ENCODE measurements at regions not wholly inside any gene's neighbourhood (a gene's known extent, or its start where the extent isn't known, plus 50 kb on each side); places are given as distances from the start of the nearest gene placed in this dataset.

DNA sequence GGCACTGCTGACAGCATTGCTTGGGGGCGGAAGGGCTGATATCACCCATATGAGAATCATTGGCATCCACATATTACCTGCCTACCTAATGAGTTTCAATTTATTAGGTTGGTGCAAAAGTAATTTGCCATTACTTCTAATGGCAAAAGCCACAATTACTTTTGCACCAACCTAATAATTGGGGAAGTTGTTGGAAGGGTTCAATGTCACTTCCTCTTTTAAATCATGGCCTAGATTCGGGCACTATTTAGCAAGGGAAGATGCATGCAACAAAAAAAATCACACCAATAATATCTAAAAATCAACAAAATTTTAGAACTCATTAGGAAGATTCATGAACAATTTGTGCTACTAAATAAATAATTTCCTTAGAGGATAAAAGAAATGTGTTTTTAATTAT, 56.0 kb upstream of the AGTR1 start:
- in situ Hi-C loops (cut with HindIII; ENCODE audit: low pct_unique_long_range_greater_than_20kb, low sequenced_read_pairs), result no loop called here
- no peak for TF ChIP-seq CTCF (IDR thresholded peaks at IDR 0.05)
- TF ChIP-seq SIN3A (IDR thresholded peaks at IDR 0.05; ENCODE audit: borderline replicate concordance, insufficient read depth, low read depth, low read length), result no peak
- TF ChIP-seq TCF7L2 (IDR thresholded peaks at IDR 0.05; ENCODE audit: low read depth, low read length), result no peak
- TF ChIP-seq POLR2AphosphoS5 (IDR thresholded peaks at IDR 0.05; ENCODE audit: low read depth, low read length), result no peak
- TF ChIP-seq, protein P1, sequence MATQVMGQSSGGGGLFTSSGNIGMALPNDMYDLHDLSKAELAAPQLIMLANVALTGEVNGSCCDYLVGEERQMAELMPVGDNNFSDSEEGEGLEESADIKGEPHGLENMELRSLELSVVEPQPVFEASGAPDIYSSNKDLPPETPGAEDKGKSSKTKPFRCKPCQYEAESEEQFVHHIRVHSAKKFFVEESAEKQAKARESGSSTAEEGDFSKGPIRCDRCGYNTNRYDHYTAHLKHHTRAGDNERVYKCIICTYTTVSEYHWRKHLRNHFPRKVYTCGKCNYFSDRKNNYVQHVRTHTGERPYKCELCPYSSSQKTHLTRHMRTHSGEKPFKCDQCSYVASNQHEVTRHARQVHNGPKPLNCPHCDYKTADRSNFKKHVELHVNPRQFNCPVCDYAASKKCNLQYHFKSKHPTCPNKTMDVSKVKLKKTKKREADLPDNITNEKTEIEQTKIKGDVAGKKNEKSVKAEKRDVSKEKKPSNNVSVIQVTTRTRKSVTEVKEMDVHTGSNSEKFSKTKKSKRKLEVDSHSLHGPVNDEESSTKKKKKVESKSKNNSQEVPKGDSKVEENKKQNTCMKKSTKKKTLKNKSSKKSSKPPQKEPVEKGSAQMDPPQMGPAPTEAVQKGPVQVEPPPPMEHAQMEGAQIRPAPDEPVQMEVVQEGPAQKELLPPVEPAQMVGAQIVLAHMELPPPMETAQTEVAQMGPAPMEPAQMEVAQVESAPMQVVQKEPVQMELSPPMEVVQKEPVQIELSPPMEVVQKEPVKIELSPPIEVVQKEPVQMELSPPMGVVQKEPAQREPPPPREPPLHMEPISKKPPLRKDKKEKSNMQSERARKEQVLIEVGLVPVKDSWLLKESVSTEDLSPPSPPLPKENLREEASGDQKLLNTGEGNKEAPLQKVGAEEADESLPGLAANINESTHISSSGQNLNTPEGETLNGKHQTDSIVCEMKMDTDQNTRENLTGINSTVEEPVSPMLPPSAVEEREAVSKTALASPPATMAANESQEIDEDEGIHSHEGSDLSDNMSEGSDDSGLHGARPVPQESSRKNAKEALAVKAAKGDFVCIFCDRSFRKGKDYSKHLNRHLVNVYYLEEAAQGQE (IDR thresholded peaks at IDR 0.05; ENCODE audit: insufficient read depth in 1 of 2, low read depth in 2 of 2, low read length in 1 of 2), result no peak
- Histone ChIP-seq H3K27ac (ENCODE audit: low read length) (no peak overlapping the region), H3K4me1 (ENCODE audit: control insufficient read depth, insufficient read depth, low read length) (no peaks in the 10 kb centered on the region), H3K9me3 (ENCODE audit: control insufficient read depth, insufficient read depth, low read depth, low read length) (no peaks in the 10 kb centered on the region), H3K4me3 (ENCODE audit: low read depth in 2 of 2, low read length in 2 of 2) (no peak overlapping the region), H3K36me3 (ENCODE audit: control insufficient read depth, insufficient read depth, low read length) (no peaks in the 10 kb centered on the region), H3K27me3 (ENCODE audit: control insufficient read depth, insufficient read depth, low read length) (no peaks in the 10 kb centered on the region)
- no TSS peak for BruUV-seq (replicated peaks)
- ATAC-seq, result no peak
- no peak for DNase-seq (ENCODE audit: low read depth, low spot score)
- ChIA-PET POLR2A (no interaction called here), CTCF (no interaction called here)
- intact Hi-C loops (cut with micrococcal nuclease; ENCODE audit: unreplicated experiment), result no loop called here

DNA sequence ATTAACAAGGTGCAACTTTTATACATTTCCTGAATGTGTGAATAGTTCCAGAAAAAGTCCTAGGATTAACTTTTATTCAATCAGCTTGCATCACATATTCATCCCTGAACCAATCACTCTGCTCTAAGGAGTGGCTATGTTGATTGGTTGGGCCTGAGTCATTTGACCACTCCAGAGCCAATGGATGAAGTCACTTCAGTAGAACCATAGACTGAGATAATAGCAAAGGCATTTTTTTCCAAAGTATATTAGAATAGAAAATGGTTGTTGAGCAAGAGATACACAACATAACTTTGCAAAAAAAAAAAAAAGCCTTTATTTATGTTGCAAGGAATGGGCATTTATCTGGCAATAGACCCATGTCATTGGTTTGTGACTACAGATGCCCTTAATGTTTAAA, 55.5 kb upstream of the AGTR1 start:
- intact Hi-C loops (cut with micrococcal nuclease; ENCODE audit: unreplicated experiment), result no loop called here
- ATAC-seq (no peak), DNase-seq (ENCODE audit: low read depth, low spot score) (no peak)
- TF ChIP-seq, protein P1 (IDR thresholded peaks at IDR 0.05; ENCODE audit: insufficient read depth in 1 of 2, low read depth in 2 of 2, low read length in 1 of 2), result no peak
- no peak for TF ChIP-seq SIN3A (IDR thresholded peaks at IDR 0.05; ENCODE audit: borderline replicate concordance, insufficient read depth, low read depth, low read length)
- TF ChIP-seq POLR2AphosphoS5 (IDR thresholded peaks at IDR 0.05; ENCODE audit: low read depth, low read length), result no peak
- Histone ChIP-seq H3K36me3 (ENCODE audit: control insufficient read depth, insufficient read depth, low read length) (no peaks in the 10 kb centered on the region), H3K4me3 (ENCODE audit: low read depth in 2 of 2, low read length in 2 of 2) (no peak overlapping the region), H3K9me3 (ENCODE audit: control insufficient read depth, insufficient read depth, low read depth, low read length) (no peaks in the 10 kb centered on the region), H3K27ac (ENCODE audit: low read length) (no peak overlapping the region), H3K4me1 (ENCODE audit: control insufficient read depth, insufficient read depth, low read length) (no peaks in the 10 kb centered on the region), H3K27me3 (ENCODE audit: control insufficient read depth, insufficient read depth, low read length) (no peaks in the 10 kb centered on the region)
- BruUV-seq (replicated peaks), result no TSS peak
- ChIA-PET POLR2A (no interaction called here), CTCF (no interaction called here)
- in situ Hi-C loops (cut with HindIII; ENCODE audit: low pct_unique_long_range_greater_than_20kb, low sequenced_read_pairs), result no loop called here

Measured in Panc1 (cell line).